HG03039 (cell line): ENCODE measurements at regions not wholly inside any gene's neighbourhood (a gene's known extent, or its start where the extent isn't known, plus 50 kb on each side); places are given as distances from the start of the nearest gene placed in this dataset.
"Not testable (repeated sequence)": the region's sequence is repeated elsewhere in the genome, so short reads cannot be mapped to it uniquely, and the experiment has no call there.

ENCODE experiments used
- ATAC-seq: cut with Tn5 transposase; IDR thresholded peaks from one replicate; pipeline ENCODE4 v1.9.1; 2021; ENCODE audit warnings: mild to moderate bottlenecking, moderate library complexity; ENCODE audit not compliant: unreplicated experiment

- no peak for ATAC-seq
These were observed 313.2 kb upstream of the ZEB2 start for GRCh38 chr2:144833075-144833637.

GRCh38 chr2:144832048-144832447 is 312.1 kb upstream of the ZEB2 start:
- no peak for ATAC-seq

DNA sequence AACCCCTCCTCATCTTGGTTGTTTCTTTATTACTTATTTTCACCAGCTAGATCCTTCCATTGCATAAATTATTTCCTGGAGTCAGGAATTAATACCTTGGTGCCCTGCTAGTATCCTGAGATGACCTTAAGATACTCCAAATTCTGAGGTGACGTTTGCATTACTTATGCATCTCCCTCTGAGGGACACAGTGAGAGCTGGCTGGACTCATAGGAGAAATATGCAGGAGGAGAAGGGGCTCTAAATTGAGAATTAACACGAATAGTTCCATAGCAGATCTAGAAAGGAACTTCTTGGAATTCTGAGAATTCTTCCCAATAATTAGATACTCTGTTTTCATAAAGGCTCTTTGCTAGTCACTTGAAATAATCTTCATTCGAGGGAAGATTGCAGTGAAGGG is 310.6 kb upstream of the ZEB2 start:
- no peak for ATAC-seq

GRCh38 chr2:144827404-144827803 is 307.5 kb upstream of the ZEB2 start:
- ATAC-seq = no peak

DNA sequence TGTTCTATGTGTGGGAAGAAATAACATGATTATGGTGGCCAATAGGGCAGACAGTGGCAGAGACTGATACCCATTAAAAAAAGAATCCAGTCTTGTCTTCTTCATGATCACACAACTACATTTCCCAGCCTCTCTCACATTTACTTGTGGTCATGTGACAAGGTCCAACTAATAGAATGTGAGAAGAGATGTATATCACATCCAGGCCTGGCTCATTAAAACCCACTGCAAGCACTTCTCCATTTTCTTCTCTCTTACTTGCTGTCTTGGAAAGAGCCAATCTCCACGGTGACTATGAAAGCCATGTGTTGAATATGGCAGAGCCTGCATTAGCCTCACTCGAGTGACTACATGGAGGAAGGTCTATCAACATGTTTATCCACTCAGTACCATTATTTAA is 306.2 kb upstream of the ZEB2 start:
- ATAC-seq = no peak

DNA sequence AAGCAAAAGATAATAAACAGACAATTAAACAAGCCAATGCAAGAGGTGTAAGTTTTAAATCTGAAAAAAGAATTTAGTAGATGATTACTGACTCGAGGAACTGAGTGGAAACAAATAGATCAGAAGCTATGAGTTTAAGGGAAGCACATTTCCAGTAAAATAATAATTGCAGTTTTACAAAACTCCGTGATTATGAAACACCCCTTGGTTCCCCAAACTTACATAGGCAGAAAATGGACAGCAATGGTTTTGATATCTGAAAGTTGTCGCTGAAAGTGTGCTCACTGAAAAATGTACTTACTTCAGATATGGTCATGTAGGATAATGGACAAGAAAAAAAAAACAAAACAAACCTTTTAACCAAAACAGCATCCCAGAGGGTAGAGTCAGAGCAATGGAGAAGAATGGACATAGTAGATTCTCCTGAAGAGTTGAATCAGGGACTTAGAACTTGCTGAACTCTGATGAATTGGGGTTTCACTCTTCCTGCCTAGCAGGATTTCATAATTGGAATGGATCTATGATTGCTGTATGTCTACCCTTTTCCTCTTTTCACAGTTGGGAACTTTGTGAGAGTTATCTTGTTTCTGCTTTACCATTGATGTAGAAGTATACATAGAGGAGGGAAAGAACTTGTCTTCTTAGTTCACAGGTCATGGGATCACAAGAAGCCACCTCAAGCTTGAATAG is 305.6 kb upstream of the ZEB2 start:
- ATAC-seq = no peak

DNA sequence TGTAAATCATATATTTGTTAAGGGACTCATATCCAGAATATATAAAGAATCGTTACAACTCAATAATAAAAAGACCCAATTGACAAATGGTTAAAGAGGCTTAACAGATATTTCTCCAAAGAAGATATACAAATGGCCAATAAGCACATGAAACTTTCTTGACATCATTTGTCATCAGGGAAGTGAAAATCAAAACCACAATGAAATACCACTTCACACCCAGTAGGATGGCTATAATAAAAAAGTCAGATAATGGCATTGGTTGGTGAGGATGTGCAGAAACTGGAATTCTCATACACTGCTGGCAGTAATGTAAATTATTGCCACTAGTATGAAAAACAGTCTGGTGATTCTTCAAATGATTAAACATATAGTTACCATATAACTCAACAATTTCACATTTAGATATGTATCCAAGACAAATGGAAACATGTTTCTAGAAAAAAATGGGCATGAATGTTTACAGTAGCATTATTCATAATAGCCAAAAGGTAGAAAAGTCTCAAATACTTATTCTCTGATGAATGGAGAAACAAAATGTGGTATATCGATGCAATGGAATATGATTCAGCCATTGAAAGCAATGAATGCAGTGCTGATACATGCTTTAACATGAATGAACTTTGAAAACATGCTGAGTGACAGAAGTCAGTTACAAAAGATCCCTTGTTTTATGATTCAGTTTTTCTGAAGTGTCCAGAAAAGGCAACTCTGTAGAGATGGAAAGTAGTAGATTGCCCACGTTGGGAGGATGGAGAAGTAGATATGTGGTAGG is 304.6 kb upstream of the ZEB2 start:
- ATAC-seq = no peak

DNA sequence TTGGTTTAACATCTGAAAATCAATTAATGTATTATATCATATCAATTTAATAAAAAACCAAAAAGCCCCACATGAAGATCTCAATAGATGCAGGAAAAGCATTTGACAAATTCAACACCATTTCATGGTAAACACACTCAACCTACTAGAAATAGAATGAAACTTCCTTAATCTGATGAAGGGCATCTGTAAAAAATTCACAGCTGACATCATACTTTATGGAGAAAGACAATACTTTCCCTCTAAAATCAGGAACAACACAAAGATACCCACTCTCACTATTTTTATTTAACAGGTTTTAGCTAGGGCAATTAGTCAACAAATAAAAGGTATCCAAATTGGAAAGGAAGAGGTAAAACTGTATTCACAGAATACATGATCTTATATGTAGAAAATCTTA is 303.0 kb upstream of the ZEB2 start:
- no peak for ATAC-seq

- no peak for ATAC-seq
These were observed 292.4 kb upstream of the ZEB2 start for GRCh38 chr2:144812288-144812687.

DNA sequence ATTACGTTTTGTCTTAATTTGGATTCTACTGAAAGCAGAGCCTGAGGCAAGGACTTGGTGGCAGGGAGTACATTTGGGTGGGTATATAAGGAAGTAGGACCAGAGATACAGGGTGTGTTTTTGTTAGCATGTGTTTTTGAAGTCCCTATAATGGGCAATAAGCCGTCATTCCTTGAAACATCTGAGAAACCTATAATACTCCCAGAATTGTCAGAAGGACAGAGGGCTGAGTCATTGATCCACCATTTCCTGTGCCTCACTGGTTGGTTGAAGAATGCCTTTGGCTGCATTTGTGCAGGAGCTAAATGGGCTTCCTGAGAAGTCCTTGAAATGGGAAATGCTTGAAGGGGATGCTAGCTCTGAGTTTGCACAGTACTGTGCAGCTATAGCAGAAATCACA is 281.8 kb upstream of the ZEB2 start:
- ATAC-seq = no peak

DNA sequence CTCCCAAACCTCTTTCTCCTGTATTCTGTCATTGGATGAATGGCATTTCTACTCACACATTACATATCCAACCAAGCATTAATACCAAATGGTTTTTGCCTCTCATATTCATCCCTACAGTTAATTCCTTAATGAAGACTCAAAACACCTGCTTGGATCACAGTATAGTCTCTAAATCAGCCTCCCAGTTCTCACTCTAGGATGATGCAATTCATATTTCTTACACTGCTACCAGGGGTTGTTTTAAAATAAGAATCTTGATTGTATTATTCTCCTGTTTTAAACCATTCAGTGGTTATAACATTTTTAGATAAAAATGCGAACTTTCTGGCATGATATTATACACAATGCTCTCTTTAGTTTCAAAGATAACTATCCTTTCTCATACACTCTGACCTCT is 281.4 kb upstream of the ZEB2 start:
- ATAC-seq = no peak

- no peak for ATAC-seq
These were observed 279.1 kb upstream of the ZEB2 start for GRCh38 chr2:144798989-144799388.

GRCh38 chr2:144798034-144798433 is 278.1 kb upstream of the ZEB2 start:
- no peak for ATAC-seq

- no peak for ATAC-seq
These were observed 277.0 kb upstream of the ZEB2 start for GRCh38 chr2:144796936-144797335.

DNA sequence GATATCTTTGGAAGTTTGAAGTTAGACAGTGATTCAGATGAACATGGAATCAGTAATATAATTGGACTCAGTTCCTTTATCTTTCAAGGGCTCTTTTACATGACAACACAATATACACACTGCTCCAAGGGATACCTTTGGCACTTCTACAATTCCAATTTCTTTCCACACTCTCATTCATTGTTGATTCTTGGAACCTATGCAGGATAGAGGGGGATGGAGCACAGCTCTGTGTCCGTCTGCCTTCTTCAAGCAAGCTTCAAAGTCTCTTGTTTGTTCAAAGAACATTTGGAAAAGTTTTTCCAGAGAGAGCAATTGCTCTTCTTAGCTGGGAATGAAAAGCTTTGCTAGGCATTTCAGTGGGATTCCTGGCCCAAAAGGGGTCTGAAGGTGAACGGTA is 276.2 kb upstream of the ZEB2 start:
- ATAC-seq = no peak

DNA sequence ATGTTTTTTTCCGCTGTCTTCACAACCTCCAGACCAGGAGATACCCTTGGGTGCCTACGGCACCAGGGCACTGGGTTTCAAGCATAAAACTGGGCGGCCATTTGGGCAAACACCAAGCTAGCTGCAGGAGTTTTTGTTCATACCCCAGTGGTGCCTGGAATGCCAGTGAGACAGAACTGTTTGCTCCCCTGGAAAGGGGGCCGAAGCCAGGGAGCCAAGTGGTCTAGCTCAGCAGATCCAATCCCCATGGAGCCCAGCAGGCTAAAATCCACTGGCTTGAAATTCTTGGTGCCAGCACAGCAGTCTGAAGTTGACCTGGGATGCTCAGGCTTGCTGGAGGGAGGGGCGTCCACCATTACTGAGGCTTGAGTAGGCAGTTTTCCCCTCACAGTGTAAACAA is 265.3 kb upstream of the ZEB2 start:
- ATAC-seq = no peak

- no peak for ATAC-seq
These were observed 261.1 kb upstream of the ZEB2 start for GRCh38 chr2:144780983-144781382.

GRCh38 chr2:144776766-144777165 is 256.8 kb upstream of the ZEB2 start:
- no peak for ATAC-seq

- ATAC-seq = no peak
These were observed 254.9 kb upstream of the ZEB2 start for GRCh38 chr2:144774809-144775208.

DNA sequence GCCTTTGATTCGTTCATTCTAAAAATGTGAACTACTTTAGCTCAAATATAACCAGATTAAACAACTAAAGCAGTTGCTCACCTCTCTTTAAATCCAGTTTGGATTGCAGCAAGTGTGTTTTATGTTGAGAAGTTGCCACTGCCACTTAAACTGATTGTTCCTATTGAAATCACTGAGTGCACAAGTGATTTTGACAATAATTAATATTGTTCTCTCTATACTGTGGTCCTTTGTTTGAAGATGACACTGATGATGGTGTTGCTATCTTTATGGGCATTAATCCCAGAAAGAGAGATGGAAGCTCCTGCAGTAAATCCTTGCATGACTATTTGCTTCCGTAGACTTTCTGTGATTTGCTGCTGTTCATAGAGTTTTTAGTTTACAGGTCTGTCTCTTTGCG is 251.4 kb upstream of the ZEB2 start:
- no peak for ATAC-seq

- ATAC-seq = no peak
These were observed 250.8 kb upstream of the ZEB2 start for GRCh38 chr2:144770616-144771230.

DNA sequence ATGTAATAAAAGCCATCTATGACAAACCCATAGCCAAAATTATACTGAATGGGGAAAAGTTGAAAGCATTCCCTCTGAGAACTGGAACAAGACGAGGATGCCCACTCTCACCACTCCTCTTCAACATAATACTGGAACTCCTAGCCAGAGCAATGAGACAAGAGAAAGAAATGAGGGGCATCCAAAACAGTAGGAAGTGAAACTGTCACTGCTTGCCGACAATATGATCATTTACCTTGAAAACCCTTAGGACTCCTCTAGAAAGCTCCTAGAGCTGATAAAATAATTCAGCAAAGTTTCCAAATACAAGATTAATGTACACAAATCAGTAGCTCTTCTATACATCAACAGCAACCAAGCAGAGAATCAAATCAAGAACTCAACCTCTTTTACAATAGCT is 241.0 kb upstream of the ZEB2 start:
- not testable (repeated sequence) for ATAC-seq
